HG02870 (cell line): ENCODE measurements at regions not wholly inside any gene's neighbourhood (a gene's known extent, or its start where the extent isn't known, plus 50 kb on each side); places are given as distances from the start of the nearest gene placed in this dataset.

ENCODE experiments used
- ATAC-seq: cut with Tn5 transposase; IDR thresholded peaks from one replicate; pipeline ENCODE4 v1.9.1; 2021; ENCODE audit warnings: mild to moderate bottlenecking, moderate library complexity; ENCODE audit not compliant: unreplicated experiment

- no peak for ATAC-seq
Measured at GRCh38 chr4:18081708-18082107, 60.2 kb upstream of the LCORL start.

- no peak for ATAC-seq
Measured at GRCh38 chr4:18077808-18078207, 56.3 kb upstream of the LCORL start.

GRCh38 chr4:18075823-18076433 lies 54.4 kb upstream of the LCORL start:
- no peak for ATAC-seq

- no peak for ATAC-seq
Measured at GRCh38 chr4:18071894-18072293, 50.3 kb upstream of the LCORL start.
